Breast epithelium (tissue), 3 donors: ENCODE measurements at regions not wholly inside any gene's neighbourhood (a gene's known extent, or its start where the extent isn't known, plus 50 kb on each side); places are given as distances from the start of the nearest gene placed in this dataset.

ENCODE experiments used
- CTCF ChIP-seq, 3 donors: fragments of 450-650 bp; IDR thresholded peaks; one replicate each; pipeline ENCODE4 v1.5.1; 2016 to 2017; ENCODE audit warnings: antibody characterized with exemption in 3 of 3, mild to moderate bottlenecking in 3 of 3, moderate library complexity in 3 of 3
- POLR2A ChIP-seq: fragments of 450-650 bp; IDR thresholded peaks from one replicate; pipeline ENCODE4 v1.6.1; 2016; ENCODE audit warnings: antibody characterized with exemption, mild to moderate bottlenecking, moderate library complexity

GRCh38 chr6:14543971-14544585, 426.5 kb downstream of the CD83 start:
- TF ChIP-seq POLR2A: no peak
- no peak for TF ChIP-seq CTCF (IDR thresholded peaks at IDR 0.05)
